ENCODE measurements at regions not wholly inside any gene's neighbourhood (a gene's known extent, or its start where the extent isn't known, plus 50 kb on each side); places are given as distances from the start of the nearest gene placed in this dataset.

DNA sequence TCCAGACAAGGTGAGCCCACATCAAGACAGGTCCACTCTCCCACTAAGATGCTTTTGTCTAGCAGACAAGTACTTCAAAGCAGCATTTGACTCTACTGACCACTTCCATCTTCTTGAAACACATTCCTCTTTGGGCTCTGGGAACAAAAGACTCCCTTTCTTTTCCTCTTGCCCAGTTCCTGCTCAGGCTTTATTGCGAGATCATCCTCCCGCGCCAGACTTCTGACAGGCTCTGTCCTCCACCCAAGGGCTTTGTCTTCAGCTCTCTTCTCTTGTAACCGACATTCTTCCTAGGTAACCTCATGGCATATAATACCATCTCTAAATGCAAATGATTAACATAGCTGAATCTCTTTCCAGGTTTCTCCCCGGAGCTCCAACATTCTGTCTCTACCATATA lies 85.8 kb downstream of the NUDT12 start:
- H3K9me3 Mint-ChIP-seq (ENCODE audit: insufficient read depth): no peaks in the 10 kb centered on the region
- 94% methylated on average over 5 of the region's 5 CpGs for WGBS (ENCODE audit: insufficient coverage)
- TF ChIP-seq EZH2 (IDR thresholded peaks at IDR 0.05; ENCODE audit: borderline replicate concordance, insufficient read depth, low read depth, low read length, poor library complexity, severe bottlenecking): no peak
- TF ChIP-seq CTCF (IDR thresholded peaks at IDR 0.05): no peak

GRCh38 chr5:103475629-103476240 lies 86.9 kb downstream of the NUDT12 start:
- Mint-ChIP-seq H3K9me3 (ENCODE audit: insufficient read depth) (no peaks in the 10 kb centered on the region), H3K27me3 (peaks cover 4% of the 10 kb centered on the region)
- CTCF ChIA-PET: interaction anchor here (0.7 to 4.9 kb wide), 7 partner anchors 8 to 251 kb away, joined by 3 to 34 read pairs (median 4); no protein-coding TSS in a partner anchor

More for the DNA sequence above, 85.8 kb downstream of the NUDT12 start:
- no peak overlapping the region for H3K27ac ChIP-seq (ENCODE audit: low read length in 2 of 2)
- H3K36me3 ChIP-seq (replicated peaks in 1 of 2; ENCODE audit: control extremely low read depth in 1 of 2, control insufficient read depth in 1 of 2, extremely low read depth in 1 of 2, insufficient read depth in 2 of 2, low read length in 1 of 2): no peaks in the 10 kb centered on the region
- H4K20me1 ChIP-seq (ENCODE audit: control insufficient read depth, insufficient read depth, low read length, poor library complexity, severe bottlenecking): no peaks in the 10 kb centered on the region
- CTCF ChIA-PET: interaction anchor here (1.2 to 4.9 kb wide), 2 partner anchors 35 to 244 kb away, joined by 4 to 34 read pairs; no protein-coding TSS in a partner anchor
- H3K4me2 ChIP-seq (replicated peaks; ENCODE audit: low read depth, low read length, poor library complexity, severe bottlenecking): no peak overlapping the region
- H3K9ac ChIP-seq (ENCODE audit: low read length): no peak overlapping the region
- DNase-seq (no peak), ATAC-seq (ENCODE audit: low read depth) (no peak)
- intact Hi-C loops (cut with micrococcal nuclease): no loop called here
- H3K9me3 ChIP-seq (ENCODE audit: control extremely low read depth in 1 of 3, control insufficient read depth in 2 of 3, insufficient read depth in 1 of 3, low read length in 2 of 3): no peaks in the 10 kb centered on the region
- H3K79me2 ChIP-seq (ENCODE audit: control insufficient read depth, insufficient read depth, low read length): no peaks in the 10 kb centered on the region
- peaks cover 4% of the 10 kb centered on the region for H3K27me3 Mint-ChIP-seq
- H3K4me1 Mint-ChIP-seq: no peaks in the 10 kb centered on the region
- no peak overlapping the region for H3K27ac Mint-ChIP-seq
- POLR2A ChIA-PET: no interaction called here
- no peaks in the 10 kb centered on the region for H3K4me1 ChIP-seq (ENCODE audit: control insufficient read depth in 2 of 2, insufficient read depth in 2 of 2, low read length in 2 of 2)
- H2AFZ ChIP-seq (ENCODE audit: insufficient read depth, low read depth, low read length, poor library complexity, severe bottlenecking): no peak overlapping the region
- H3K4me3 ChIP-seq (ENCODE audit: control extremely low read depth in 1 of 5, extremely low read depth in 1 of 5, insufficient read depth in 1 of 5, low read depth in 2 of 5, low read length in 4 of 5): no peak overlapping the region
- H3K27me3 ChIP-seq (replicated peaks in 1 of 4; ENCODE audit: control extremely low read depth in 1 of 4, control insufficient read depth in 3 of 4, insufficient read depth in 4 of 4, low read length in 3 of 4): no peaks in the 10 kb centered on the region
- H3K4me3 Mint-ChIP-seq: no peak overlapping the region

More at GRCh38 chr5:103475629-103476240, 86.9 kb downstream of the NUDT12 start:
- 40% methylated on average over 1 of the region's 4 CpGs for WGBS (ENCODE audit: insufficient coverage)
- ATAC-seq (ENCODE audit: low read depth) (no peak), DNase-seq (peak; percentile 33)
- intact Hi-C loops (cut with micrococcal nuclease): no loop called here
- H3K27me3 ChIP-seq (replicated peaks in 1 of 4; ENCODE audit: control extremely low read depth in 1 of 4, control insufficient read depth in 3 of 4, insufficient read depth in 4 of 4, low read length in 3 of 4): no peaks in the 10 kb centered on the region
- POLR2A ChIA-PET: no interaction called here
- H3K4me1 ChIP-seq (ENCODE audit: control insufficient read depth in 2 of 2, insufficient read depth in 2 of 2, low read length in 2 of 2): no peaks in the 10 kb centered on the region
- H3K4me2 ChIP-seq (replicated peaks; ENCODE audit: low read depth, low read length, poor library complexity, severe bottlenecking): no peak overlapping the region
- no peaks in the 10 kb centered on the region for H3K36me3 ChIP-seq (replicated peaks in 1 of 2; ENCODE audit: control extremely low read depth in 1 of 2, control insufficient read depth in 1 of 2, extremely low read depth in 1 of 2, insufficient read depth in 2 of 2, low read length in 1 of 2)
- no peaks in the 10 kb centered on the region for H3K9me3 ChIP-seq (ENCODE audit: control extremely low read depth in 1 of 3, control insufficient read depth in 2 of 3, insufficient read depth in 1 of 3, low read length in 2 of 3)
- no peak overlapping the region for H2AFZ ChIP-seq (ENCODE audit: insufficient read depth, low read depth, low read length, poor library complexity, severe bottlenecking)
- TF ChIP-seq CTCF (IDR thresholded peaks at IDR 0.05) (peak; percentile 70), EZH2 (IDR thresholded peaks at IDR 0.05; ENCODE audit: borderline replicate concordance, insufficient read depth, low read depth, low read length, poor library complexity, severe bottlenecking) (no peak)
- no peak overlapping the region for H3K27ac ChIP-seq (ENCODE audit: low read length in 2 of 2)
- H4K20me1 ChIP-seq (ENCODE audit: control insufficient read depth, insufficient read depth, low read length, poor library complexity, severe bottlenecking): no peaks in the 10 kb centered on the region
- no peak overlapping the region for H3K4me3 Mint-ChIP-seq
- no peak overlapping the region for H3K4me3 ChIP-seq (ENCODE audit: control extremely low read depth in 1 of 5, extremely low read depth in 1 of 5, insufficient read depth in 1 of 5, low read depth in 2 of 5, low read length in 4 of 5)
- no peak overlapping the region for H3K9ac ChIP-seq (ENCODE audit: low read length)
- no peaks in the 10 kb centered on the region for H3K4me1 Mint-ChIP-seq
- no peak overlapping the region for H3K27ac Mint-ChIP-seq
- no peaks in the 10 kb centered on the region for H3K79me2 ChIP-seq (ENCODE audit: control insufficient read depth, insufficient read depth, low read length)
